ENCODE measurements at regions not wholly inside any gene's neighbourhood (a gene's known extent, or its start where the extent isn't known, plus 50 kb on each side); places are given as distances from the start of the nearest gene placed in this dataset.
A peak's percentile ranks its signal among the peaks of the same experiment; 100 is the strongest.
"Not testable (repeated sequence)": the region's sequence is repeated elsewhere in the genome, so short reads cannot be mapped to it uniquely, and the experiment has no call there.

DNA sequence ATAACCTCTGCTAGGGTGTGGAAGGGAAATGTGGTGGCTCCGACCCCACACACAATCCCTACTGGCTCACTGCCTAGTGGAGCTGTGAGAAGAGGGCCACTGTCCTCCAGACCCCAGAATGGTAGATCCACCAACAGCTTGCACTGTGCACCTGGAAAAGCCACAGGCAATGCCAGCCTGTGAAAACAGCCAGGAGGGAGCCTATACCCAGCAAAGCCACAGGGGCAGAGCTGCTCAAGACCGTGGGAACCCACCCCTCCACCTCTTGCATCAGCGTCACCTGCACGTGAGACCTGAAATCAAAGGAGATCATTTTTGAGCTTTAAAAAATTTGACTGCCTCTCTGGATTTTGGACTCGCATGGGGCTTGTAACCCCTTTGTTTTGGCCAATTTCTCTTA is 249.0 kb upstream of the CDH2 start:
- no peak for DNase-seq

- DNase-seq, result no peak
These were observed 245.6 kb upstream of the CDH2 start for GRCh38 chr18:28422577-28422976.

DNA sequence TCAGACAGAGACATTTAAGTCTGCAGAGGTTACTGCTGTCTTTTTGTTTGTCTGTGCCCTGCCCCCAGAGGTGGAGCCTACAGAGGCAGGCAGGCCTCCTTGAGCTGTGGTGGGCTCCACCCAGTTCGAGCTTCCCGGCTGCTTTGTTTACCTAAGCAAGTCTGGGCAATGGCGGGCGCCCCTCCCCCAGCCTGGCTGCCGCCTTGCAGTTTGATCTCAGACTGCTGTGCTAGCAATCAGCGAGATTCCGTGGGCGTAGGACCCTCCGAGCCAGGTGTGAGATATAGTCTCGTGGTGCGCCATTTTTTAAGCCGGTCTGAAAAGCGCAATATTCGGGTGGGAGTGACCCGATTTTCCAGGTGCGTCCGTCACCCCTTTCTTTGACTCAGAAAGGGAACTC is 245.0 kb upstream of the CDH2 start:
- DNase-seq, result not testable (repeated sequence)

DNA sequence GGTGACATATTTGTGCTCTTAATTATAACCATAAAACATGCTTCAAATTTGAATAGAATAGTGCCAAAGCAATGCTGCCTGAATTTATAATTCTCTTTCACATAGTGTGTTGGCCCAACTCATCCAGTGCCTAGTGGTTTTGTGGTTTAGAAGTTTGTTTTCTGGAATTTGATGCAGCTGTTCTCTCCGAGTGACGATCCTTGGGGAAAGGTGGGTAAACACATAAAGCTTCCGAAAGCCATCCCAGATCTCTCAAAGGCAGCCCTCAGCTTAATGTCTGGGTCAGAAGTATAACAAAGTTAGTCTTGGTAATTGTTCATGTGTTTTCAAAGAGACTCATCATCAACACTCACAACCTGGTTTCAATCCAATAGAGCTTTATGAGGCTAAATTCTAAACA is 235.6 kb upstream of the CDH2 start:
- peak; percentile 44 for DNase-seq

DNA sequence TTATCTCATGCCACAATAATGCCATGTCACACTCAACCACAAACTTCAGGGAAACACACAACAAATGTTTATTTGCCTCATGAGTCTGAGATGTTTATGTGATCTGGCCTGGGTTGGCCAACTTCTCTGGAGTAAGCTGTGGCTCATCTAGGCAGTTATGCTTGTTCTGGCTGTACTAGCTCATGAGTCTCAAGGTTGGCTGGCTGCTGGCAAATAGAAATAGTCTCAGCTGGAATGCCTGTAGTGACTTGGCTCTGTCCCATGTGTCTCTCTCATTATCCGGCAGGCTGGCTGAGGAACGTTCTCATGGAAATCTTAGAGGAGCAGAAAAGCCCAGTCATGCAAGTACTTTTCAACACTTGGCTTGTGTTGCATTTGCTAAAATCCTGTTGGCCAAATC is 234.9 kb upstream of the CDH2 start:
- DNase-seq, result peak; percentile 14

DNA sequence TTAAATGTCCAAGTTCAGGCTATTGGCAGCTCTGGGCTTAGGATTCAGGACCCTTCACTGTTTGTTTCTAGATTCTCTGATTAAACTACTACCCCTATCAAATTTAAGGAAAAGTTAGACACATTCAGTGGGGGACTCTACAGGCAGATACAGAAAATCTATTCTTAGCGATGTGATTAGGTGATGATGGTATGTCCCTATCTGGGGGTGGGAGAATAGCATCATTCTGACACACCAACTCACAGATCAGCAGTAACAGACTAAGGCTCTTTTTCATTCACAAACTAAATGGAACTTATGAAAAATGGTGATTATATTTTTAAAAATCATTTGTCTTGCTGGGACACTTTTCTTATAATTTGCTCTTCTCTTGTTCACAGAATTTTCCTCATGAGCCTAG is 232.9 kb upstream of the CDH2 start:
- no peak for DNase-seq

GRCh38 chr18:28408528-28408927 is 231.6 kb upstream of the CDH2 start:
- no peak for DNase-seq

- no peak for DNase-seq
These were observed 230.8 kb upstream of the CDH2 start for GRCh38 chr18:28407681-28408080.

DNA sequence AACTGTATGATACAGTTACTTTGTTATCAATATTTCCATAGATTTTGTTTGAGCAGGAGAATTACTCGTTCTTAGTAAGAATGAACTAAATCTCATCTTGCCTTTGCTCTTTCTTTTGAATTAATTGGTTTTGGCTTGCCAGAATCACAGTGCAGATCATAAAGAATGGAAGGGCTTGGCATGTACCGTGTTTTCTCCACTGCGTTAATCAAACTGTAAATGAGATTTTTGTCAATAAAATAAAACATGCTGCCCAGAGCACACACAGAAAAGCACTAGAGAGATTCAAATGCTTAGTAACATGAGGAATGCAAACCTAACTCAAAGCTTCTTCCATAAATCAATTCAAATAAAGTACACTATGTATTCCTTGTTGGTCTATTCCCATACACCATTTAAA is 229.6 kb upstream of the CDH2 start:
- DNase-seq, result no peak

DNA sequence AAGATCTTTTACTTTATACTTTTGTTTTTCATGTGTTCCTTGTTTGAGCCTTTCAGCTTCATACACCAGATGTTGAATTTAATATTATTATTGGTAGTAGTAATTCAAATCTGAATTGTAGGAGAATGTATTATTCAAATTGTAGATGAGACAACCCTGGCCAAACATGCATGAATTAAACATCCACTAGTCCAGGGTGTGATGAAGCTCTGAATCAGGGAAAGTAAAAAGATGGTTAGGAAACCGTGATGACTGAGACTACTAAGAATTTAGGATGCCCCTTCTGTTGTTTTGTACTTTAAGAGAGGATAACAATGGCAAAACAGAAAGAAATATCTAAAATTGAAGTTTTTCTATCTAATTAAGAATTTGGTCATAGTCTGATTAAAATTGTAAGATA is 227.8 kb upstream of the CDH2 start:
- DNase-seq, result no peak

- no peak for DNase-seq
These were observed 222.9 kb upstream of the CDH2 start for GRCh38 chr18:28399781-28400362.

DNA sequence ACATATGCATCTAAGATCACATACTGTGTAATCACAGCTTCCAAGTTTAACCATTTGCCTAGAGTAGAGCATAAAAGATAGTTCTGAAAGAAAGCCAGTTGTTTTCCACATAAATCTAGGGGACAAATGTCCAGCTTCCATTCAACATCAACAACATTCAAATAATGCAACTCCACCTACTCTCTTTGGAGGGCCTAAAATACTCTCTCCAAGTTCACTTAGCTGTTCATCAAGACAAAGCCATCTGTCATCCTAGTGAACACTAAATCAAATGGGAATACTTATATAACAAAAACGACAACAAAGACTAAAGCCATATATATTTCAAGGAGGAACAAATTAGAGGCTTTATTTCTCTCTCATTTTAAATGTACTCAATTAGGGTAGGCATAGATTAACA is 221.5 kb upstream of the CDH2 start:
- DNase-seq, result no peak

DNA sequence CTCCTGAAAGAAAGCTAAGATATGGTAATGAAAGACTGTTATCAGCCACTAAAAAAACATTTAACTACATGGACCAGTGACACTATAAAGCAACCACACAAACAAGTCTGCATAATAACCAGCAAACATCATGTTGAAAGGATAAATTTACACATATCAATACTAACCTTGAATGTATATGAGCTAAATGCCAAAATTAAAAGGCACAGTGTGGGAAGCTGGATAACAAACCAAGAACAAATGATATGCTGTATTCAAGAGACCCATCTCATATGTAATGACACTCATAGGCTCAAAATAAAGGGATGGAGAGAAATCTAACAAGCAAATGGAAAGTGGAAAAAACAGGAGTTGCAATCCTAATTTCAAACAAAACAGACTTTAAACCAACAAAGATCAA is 213.1 kb upstream of the CDH2 start:
- DNase-seq, result no peak

DNA sequence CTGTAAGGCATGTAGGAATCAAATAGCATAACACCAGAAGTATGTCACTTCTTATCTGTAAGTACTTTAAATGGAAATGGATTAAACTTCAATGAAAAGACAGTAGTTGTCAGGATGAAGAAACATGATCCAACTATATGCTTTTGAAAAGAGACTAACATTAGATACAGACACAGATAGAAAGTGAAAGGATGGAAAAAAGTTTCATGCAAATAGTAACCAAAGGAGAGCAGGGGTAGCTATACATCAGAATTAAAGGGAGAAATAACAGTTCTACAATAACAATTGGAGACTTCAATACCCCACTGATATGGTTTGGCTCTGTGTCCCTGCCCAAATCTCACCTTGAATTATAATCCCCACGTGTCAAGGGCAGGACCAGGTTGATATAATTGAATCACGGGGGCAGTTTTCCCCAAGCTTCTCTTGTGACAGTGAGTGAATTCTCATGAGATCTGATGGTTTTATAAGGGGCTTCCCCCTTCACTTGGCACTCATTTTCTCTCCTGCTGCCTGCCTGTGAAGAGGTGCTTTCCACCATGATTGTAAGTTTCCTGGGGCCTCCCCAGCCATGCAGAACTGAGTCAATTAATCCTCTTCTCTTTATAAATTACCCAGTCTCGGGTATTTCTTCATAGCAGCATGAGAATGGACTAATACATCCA is 205.4 kb upstream of the CDH2 start:
- no peak for DNase-seq

DNA sequence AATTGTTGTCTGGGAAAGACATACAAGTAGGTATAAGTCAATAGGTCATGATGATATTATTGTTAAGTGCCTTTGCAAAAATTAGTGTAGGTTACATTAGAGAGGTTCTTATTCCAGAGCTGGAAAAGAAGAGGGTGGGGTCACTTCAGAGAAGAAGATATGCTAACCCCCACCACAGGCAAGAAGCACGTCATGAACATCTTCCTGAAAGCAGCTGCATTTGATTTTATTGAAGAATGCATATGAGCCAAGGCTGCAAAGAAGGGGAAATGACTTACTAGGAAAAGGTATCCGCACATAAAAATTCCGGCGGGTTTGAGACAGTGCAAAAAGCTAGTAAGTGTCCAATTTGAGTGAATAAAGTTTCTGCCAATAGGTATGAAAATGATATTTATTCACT is 195.3 kb upstream of the CDH2 start:
- DNase-seq, result peak; percentile 26

GRCh38 chr18:28366676-28367075 is 189.7 kb upstream of the CDH2 start:
- no peak for DNase-seq

GRCh38 chr18:28365411-28365831 is 188.5 kb upstream of the CDH2 start:
- peak; percentile 17 for DNase-seq

DNA sequence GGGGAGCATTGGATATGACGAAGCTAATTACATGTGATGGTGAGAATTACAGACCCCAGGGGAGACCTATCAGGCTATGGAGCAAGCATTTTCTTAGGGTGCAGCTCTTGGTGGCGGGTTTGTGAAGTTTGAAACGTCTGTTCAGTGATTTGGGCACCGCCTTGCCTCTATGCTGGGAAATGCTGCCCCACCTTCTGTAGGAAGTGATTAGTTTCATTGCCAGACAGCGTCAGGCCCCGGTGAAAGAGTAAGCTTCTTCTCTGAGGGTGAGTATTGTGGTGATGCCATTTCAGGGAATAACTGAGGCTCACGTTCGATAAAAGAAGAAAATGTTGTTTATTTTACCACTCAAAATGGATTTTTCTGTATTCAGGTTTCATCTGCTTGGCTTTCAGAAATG is 186.2 kb upstream of the CDH2 start:
- no peak for DNase-seq

- no peak for DNase-seq
These were observed 182.2 kb upstream of the CDH2 start for GRCh38 chr18:28359176-28359575.

- no peak for DNase-seq
These were observed 181.0 kb upstream of the CDH2 start for GRCh38 chr18:28357766-28358401.

GRCh38 chr18:28350821-28351220 is 173.9 kb upstream of the CDH2 start:
- DNase-seq, result no peak

DNA sequence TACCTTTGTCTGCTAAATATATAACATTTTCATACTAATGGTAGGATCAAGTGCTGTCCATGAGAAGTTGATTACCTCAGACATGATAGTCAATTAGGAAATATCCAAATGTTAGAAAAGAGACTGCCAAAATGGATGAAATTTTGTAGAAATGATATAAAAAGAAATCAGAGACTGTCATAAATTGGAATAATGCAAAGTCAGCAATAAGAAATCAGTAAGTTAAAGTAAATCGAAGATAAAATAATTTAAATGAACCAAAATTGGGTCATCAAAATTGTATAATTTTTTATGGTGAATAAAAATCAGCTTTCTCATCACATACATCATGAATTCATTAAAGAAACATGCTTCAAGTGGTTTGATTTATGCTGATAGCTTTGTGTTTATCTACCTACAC is 165.3 kb upstream of the CDH2 start:
- DNase-seq, result no peak

DNA sequence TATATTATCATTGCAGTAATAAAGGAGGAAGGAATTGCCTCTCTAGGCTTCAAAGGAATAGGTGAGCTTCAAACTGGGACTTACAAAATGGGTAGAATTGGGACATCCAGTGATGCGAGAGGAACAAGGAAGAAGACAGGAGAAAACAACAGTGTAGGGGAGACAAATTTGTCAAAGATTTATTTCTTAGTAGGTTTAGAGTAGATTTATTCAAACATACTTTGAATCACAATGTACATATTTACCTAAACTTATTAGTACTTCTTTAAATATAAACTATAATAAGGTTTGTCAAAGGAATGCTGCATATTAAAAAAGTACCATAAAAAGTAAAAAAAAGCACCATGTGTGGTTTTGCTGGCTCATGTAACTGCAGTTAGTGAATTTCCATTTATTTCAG is 161.4 kb upstream of the CDH2 start:
- DNase-seq, result no peak

GRCh38 chr18:28334516-28334915 is 157.6 kb upstream of the CDH2 start:
- no peak for DNase-seq
